GM12892 (cell line): ENCODE measurements at regions not wholly inside any gene's neighbourhood (a gene's known extent, or its start where the extent isn't known, plus 50 kb on each side); places are given as distances from the start of the nearest gene placed in this dataset.

Source experiments
- POLR2A ChIP-seq: IDR thresholded peaks from 2 replicates; pipeline ENCODE4 v1.6.1; 2011; ENCODE audit warnings: low read depth, low read length, control low read depth
- TAF1 ChIP-seq: IDR thresholded peaks from 2 replicates; pipeline ENCODE4 v1.6.1; 2011; ENCODE audit warnings: low read depth, mild to moderate bottlenecking, control low read depth, low read length, borderline replicate concordance

DNA sequence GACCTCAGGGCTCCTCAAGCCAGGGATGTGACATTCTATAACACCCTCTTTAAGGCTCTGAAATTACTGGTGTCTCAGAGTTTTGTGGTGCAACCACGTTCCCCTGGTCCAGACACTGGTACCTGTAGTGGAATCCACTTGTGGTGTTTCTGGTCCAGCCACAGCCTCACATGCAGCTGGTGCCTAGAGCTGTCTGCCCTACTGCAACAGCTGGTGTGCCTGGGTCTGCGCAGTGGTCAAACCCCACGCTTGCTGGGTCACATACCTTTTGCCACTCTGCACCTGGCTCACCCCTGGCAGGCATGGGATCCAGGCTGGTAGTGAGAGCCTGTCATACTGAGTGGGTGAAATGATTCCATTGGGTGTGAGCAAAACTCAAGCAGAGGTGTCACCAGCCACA, 1230.2 kb upstream of the EYS start:
- TF ChIP-seq POLR2A, result no peak
- TF ChIP-seq TAF1, result no peak
